HG03103 (cell line): ENCODE measurements at regions not wholly inside any gene's neighbourhood (a gene's known extent, or its start where the extent isn't known, plus 50 kb on each side); places are given as distances from the start of the nearest gene placed in this dataset.
"Not testable (repeated sequence)": the region's sequence is repeated elsewhere in the genome, so short reads cannot be mapped to it uniquely, and the experiment has no call there.

Experiments
- ATAC-seq: cut with Tn5 transposase; IDR thresholded peaks from one replicate; pipeline ENCODE4 v1.9.1; 2021; ENCODE audit warnings: low read depth; ENCODE audit not compliant: unreplicated experiment

DNA sequence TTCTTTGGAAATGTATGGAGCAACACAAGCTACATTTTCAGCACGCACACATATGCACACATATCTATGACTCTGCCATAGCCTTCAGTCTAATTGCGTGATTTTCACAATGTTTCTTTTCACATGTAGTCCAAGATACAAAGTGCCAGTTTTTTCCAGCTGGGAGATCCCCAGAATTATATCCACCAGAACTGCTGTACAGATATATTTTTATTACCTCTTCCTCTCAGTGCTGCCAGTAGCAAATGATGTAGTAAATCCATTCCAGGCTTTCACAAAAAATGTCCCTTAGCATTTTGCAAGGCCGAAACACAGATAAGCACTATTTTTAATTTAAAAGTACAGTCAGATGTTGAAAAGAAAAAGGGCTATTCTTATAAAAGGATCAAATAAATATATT lies 719.8 kb upstream of the SEMA6D start:
- no peak for ATAC-seq

DNA sequence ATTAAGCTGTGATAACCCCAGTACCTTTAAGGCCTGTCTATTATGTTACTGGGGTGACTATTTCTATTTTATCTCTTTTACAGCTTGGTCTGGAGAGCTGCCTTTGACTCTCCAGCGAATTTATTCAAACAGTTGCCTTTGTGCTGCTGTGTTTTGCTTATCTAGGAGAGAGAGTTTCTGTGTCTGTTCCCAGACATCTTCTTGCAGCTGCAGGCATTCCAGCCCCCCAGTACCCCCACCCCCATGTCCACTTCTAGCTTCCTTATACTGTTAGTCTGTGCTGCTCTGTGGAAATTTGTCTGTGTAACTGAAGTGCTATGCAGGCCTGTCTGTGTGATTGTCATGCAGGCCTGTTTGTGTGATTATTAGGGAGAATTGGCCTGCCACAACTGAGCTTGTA lies 713.7 kb upstream of the SEMA6D start:
- ATAC-seq = no peak

DNA sequence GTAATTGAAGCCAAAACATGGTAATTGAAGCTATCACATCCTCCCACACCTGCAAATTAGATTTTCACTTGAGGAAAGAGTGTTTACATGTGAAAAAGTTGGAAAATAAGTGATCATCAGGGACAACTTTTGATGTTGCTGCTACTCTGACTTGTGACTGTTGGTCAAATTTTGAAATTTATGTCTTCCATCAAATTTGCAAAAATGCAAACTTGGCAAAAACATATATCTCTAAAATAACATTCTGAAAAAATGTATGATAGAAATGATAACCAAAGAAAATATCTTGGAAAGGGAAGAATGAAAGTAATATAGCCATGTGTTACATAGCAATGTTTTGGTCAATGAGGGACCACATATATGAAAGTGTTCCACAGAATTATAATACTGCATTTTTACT lies 703.9 kb upstream of the SEMA6D start:
- no peak for ATAC-seq

DNA sequence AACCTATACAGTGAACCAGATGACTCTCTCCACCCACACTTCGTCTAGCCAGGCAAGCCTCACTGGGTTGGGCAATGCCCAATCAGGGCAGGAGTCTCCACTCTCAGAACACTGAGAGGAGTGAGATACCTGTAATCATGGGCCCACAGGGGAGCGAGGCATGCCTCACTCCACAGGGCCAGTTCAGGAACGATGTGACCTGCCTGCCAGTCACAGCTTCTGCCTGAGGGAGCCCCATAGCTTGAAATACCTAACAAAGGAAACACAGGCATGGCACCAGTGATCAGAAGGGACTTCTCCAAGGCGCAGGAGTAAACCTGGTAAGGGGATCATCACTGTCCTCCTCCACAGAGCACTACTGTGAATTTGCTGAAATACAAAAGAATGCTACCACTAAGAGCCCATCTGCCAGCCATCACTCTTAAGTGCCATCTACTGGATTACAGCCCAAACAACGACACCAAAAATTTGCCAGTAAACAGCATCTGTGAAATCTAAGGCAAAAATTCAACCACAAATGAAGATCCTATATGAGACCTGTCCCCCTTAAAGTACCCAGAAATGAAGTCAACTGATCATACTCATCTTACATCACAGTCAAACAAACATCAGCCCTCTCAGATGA lies 689.9 kb upstream of the SEMA6D start:
- no peak for ATAC-seq

DNA sequence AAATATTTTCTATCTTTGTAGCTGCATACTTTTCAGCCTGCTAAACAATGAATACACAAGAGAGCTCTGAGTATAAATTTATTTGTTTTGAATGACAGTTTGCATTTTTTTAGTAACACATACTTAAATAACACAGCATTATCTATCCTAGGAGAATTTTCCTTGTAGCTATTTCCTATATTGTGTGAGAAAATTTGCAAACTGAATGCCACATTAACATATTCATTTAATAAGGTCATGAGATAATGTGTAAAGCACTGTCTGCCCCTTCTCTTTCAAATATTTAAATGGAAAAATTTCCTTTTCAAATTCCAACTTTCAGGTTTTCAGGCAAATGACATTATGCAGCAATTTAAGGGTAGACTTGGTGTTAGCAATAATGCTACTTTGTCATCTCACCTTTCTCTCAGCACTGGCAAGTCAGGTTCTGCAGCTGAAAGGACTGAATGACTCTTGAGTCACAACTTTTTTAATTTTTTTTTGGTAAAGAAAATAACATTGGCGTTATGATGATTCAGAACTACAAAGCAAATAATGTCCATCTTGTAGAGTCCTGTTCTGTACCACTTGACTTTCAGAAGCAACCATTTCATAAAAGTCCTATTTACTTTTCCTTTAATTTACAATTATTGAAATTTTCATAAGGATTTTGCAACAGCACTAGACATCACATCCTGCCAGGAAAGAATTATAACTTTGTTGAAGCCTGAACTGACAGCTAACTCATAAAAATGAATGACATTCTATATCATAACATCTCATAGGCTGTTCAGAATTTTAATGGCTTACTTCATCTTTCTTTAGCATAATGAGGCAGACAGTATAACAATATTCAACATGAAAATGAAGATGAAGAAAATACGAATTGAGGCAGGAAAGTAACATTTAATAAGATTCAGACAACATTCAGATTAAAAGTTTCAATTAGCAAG lies 681.6 kb upstream of the SEMA6D start:
- no peak for ATAC-seq

DNA sequence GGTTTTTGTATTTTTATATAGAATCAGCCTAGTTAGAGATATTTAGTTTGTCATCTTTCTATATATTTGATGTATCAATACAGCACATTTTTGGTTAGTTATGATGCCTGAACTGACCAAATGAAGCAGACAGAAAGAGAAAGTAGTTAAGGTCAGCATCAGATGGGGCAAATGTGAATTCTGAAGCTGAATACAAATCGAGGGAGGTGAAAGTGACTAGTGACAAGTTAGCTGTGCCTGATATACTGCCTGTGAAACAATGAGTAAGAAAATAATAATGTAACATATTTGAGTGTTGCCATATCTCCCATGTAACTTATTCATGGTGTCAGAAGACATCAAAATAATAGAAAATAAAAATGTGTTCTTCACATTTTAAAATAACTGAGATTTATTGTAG lies 680.3 kb upstream of the SEMA6D start:
- no peak for ATAC-seq

DNA sequence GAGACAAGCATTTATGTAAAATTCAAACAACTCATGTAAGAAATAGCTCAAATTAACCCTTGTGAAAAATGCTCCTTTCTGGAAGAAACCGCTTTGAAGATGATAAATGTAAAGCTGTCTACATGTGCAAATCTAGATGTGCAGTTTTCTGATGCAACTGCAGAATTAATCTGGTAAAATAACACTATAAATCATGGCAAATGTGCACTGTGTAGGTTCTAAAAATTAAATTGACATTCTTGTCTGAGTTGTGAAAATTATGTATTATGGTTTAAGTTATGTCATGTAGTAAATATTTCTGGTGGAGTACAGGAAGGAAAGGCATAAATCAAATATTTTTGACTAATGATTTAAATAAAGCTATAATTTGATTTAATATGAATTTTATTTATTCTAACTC lies 678.1 kb upstream of the SEMA6D start:
- no peak for ATAC-seq

DNA sequence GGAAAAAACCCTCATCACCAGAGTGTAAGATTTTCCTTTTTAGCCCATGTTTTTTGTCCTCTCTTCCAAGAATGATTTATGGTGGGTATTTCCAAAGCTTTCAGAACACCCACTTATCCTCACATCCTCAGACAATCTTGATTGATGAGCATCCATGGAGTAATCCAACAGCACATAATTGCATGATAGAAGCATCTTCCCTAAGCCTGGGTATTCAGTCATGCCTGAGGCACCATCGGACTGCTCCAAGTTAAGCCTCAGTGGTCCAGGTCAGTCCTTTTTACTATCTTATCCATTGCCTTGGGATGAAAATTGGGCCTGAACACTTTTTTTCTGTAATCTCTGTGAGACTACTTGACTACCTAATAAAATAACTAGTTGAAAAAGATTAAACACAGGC lies 676.0 kb upstream of the SEMA6D start:
- ATAC-seq = no peak

DNA sequence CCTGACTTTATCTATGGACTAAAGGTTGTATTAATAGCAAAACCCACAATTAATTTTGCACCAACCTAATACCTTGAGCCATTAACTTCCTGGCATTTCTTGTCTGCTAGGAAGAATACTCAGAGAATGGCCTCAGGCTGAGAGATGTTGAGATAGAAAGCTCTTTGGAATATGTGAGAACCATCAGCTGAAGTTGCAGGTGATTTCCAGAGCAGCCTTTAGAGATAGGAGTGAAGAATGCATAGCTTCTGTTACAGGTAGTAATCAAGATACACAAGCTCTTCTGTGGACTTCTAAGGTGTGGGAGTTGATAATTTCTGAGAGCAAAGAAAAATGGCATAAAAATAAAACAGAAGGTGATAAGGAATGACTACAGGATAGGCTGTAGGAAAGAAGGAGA lies 669.3 kb upstream of the SEMA6D start:
- ATAC-seq = not testable (repeated sequence)

DNA sequence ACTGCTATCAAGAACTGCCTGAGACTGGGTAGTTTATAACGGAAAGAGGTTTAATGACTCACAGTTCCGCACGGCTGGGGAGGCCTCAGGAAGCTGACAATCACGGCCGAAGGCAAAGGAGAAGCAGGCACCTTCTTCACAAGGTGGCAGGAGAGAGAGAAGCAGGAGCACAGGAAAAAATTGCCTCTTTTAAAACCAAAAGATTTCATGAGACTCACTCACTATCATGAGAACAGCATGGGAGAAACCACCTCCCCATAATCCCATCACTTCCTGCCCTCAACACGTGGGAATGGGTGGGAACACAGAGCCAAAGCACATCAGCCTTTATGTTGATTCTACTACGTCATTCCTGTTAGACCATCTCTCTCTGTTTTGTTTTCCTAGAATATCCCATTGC lies 650.9 kb upstream of the SEMA6D start:
- ATAC-seq = no peak

DNA sequence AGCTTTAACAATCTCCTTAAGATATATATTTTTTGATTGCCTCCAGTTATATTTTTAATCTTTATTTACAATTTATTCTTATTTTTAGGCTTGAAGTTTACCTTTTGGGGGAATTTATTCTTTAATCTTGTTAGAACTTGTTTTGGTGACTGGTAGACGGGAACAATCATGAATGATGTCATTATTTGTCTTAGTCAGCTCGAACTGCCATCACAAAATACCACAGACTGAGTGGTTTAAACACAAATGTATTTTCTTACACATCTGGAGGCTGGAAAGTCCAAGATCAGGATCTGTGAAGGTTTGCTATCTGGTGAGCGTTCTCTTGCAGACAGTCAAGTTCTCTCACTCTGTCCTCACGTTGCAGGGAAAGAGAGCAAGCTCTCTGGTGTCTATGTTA lies 639.5 kb upstream of the SEMA6D start:
- not testable (repeated sequence) for ATAC-seq

DNA sequence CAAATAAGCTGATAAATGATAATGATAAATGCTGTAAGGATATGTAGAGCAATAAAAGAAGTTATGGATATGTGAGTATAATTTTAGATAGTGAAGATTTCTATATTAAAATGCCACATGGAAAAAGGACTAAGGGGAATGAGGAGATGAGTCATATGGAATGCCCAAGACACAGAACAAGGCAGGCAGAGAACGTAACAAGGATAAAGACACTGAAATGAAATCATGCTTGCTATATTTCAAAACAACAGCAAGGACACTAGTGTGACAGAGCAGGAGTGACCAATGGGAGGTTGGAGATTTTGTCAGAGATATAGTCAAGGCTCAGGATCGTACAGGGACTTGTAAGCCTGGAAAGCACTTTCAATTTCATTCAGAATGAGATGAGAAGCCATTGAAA lies 621.5 kb upstream of the SEMA6D start:
- ATAC-seq = no peak

DNA sequence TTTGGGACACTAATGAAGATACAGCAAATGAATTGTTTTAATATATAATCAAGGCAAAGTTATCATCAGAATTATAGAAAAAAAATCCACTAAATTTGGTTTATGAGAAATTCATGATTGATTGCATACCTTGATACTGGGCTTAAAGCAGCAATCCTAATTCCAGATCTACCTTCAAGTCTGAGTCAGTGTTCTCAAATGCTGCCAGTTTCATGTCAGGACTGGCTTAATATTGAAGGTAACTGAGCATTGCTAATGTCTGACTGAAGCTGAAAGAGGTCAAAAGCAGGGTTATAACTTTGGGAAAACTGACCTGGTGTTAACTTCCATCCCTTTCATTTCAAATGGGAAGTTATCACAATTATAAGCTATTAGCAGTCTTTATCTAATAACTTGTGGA lies 618.8 kb upstream of the SEMA6D start:
- not testable (repeated sequence) for ATAC-seq

DNA sequence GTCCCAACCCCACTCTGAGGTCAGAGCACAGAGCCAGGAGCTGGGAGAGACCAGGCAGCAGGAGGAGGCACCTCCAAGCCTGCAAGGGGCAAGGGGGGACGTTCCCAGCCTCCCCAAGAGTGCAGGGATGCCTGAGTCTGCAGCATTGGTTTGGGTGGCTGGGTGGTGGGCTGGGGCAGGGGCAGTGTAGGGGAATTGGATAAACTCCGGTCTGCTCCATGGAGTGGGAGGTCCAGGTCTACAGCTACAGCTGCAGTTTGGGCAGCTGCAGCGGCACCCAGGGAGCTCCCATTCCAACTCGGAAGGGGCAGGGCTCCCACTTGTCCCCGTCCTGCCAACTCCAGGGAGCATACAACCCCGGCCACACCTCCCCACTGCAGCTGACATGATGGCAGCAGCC lies 617.5 kb upstream of the SEMA6D start:
- not testable (repeated sequence) for ATAC-seq

DNA sequence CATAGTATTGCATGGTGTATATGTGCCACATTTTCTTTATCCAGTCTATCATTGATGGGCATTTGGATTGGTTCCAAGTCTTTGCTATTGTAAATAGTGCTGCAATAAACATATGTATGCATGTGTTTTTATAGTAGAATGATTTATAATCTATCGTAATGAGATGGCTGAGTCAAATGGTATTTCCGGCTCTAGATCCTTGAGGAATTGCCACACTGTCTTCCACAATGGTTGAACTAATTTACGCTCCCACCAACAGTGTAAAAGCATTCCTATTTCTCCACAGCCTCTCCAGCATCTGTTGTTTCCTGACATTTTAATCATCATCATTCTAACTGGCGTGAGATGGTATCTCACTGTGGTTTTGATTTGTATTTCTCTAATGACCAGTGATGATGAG lies 608.5 kb upstream of the SEMA6D start:
- not testable (repeated sequence) for ATAC-seq

DNA sequence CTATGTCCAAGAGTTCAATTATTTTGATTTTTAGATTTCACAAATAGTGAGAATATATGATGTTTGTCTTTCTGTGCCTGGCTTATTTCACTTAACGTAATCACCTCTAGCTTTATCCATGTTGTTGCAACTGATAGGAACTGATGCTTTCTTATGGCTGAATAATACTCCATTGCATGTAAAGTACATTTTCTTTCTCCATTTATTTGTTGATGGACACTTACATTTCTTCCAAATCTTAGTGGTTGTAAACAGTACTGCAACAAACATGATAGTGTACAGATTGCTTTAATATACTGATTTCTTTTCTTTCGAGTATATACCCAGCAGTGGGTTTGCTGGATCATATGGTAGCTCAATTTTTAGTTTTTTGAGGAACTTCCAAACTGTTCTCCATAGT lies 600.6 kb upstream of the SEMA6D start:
- no peak for ATAC-seq

DNA sequence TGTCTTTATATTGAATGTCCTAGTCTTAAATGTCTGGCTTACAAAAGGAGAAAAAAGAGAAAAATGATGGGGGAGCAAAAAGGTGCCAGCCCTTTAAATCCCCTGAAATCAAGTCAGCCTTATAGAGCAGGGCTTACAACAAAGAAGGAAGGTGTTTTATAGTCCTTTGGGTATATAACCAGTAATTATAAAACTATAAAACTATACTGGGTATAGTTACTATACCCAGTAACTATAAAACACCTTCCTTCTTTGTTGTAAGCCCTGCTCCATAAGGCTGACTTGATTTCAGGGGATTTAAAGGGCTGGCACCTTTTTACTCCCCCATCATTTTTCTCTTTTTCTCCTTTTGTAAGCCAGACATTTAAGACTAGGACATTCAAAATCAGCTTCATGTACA lies 598.0 kb upstream of the SEMA6D start:
- ATAC-seq = no peak

DNA sequence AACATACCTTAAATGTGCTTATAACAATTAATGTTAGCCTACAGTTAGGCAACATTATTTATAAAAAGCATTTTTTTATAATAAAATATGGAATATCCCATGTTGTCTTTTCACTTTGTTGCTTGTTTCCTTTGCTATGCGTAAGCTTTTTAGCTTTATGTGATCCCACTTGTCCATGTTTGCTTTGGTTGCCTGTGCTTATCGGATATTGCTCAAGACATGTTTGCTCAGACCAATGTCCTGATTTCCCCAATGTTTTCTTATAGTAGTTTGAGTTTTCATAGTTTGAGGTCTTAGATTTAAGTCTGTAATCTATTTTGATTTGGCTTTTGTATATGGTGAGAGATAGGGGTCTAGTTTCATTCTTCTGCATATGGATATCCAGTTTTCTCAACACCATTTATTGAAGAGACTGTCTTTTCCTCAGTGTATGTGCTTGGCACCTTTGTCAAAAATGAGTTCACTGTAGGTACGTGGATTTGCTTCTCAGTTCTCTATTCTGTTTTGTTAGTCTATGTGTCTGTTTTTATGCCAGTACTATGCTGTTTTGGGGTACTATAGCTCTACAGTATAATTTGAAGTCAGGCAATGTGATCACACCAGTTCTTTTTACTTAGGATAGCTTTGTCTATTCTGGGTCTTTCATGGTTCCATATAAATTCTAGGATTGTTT lies 592.7 kb upstream of the SEMA6D start:
- no peak for ATAC-seq

DNA sequence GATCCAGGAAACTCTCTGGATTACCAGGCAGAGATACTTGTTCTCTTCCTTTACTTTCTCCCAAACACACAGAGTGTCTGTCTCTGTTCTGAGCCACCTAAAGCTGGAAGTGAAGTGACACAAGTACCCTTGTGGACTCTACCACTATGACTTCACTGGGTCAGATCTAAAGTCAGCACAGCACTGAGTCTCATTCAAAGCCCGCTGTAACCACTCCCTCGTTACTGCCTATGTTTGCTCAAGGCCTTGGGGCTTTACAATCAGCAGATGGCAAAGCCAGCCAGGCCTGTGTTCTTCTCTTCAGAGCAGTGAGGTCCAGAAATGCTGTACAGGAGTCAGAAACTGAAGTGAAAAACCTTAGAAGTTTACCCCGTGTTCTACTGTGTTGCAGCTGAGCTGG lies 588.3 kb upstream of the SEMA6D start:
- no peak for ATAC-seq

DNA sequence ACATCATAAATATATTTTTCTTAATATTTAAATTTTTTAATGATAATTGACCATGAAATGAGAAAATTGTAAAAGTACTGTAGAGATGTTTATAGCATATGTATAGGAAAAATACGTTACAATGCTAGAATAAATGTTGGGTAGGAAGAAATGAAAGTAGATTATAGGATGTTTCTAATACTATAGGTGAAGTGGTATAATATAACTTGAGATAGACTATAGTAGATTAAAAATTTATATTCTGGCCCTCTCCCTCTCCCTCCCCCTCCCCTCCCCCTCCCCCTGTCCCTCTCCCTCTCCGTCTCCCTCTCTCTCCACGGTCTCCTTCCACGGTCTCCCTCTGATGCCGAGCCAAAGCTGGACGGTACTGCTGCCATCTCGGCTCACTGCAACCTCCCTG lies 585.9 kb upstream of the SEMA6D start:
- not testable (repeated sequence) for ATAC-seq

DNA sequence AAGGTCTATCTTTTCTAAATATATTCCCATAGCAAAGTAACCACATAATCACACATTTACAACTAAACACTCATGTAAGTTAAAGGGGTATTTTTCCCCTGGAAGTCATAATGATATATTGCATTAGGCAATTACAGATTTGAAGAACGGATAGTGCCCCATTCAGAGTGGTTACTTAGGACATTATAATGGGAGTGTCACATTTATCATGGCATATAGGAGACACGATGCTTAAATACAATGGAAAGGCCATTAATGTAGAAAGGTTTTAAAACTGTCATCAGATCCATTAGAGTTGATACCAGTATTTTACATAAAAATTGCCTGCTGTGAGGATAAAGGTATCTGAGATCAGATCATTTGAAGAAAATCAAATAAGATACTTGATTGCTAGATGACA lies 582.0 kb upstream of the SEMA6D start:
- no peak for ATAC-seq

DNA sequence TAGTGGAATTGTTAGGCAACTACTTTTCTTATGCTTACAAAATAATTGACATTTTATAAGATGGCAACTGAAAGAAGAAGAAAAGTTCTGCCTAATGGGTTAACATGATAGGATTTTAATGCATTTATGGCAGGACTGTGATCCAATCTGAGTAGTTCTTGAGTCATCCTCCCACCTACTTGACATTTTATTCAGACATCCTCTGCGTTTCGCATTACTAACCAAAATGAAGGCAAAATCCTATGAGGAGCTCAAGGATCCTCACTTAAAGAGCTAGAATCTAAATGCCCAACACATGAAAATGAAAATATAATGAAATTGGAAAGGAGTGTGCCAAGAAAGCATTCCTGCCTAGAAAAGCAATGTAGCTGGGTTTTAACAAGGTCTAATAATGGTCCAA lies 581.1 kb upstream of the SEMA6D start:
- ATAC-seq = no peak
